ENCODE measurements at regions not wholly inside any gene's neighbourhood (a gene's known extent, or its start where the extent isn't known, plus 50 kb on each side); places are given as distances from the start of the nearest gene placed in this dataset.

DNA sequence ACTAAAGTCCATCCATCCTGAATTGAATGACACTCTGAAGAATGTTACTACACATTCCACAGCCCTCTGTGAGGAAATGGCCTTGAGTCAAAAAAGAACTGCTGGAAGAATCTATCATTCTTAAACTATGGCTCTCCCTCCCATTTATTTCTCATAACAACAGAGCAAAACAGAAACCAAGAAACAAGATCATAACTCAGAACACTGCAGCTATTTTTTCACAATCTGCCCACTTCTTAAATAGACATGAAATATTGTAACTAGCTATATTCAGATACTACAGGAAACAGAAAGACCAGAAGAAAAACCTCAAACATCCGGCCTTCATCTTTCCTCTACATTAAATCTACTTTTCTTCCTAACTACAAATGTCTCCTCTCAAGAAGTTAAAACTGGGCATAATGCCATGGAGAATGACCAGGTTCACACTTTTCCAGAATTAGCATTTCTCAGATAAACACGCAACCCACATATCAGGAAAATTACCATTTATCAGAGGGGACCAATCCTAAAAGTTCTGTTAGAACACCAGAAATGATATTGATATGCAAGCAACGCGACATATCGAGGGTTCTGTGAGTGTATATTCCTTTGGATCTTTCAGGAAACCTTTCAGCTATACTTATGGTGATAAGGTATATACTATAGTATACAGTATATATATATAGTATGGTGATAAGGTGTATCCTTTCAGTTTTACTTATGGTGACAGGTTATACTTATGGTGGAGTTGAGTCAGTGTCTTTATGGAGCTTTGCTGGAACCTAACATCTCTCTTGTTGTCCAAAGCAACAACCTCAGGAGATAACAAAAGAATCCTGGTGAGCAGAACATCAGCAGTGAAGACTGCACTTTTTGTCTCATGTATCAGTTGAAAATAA lies 60.4 kb upstream of the IRF2 start (continued):
- TF ChIP-seq, protein P1, sequence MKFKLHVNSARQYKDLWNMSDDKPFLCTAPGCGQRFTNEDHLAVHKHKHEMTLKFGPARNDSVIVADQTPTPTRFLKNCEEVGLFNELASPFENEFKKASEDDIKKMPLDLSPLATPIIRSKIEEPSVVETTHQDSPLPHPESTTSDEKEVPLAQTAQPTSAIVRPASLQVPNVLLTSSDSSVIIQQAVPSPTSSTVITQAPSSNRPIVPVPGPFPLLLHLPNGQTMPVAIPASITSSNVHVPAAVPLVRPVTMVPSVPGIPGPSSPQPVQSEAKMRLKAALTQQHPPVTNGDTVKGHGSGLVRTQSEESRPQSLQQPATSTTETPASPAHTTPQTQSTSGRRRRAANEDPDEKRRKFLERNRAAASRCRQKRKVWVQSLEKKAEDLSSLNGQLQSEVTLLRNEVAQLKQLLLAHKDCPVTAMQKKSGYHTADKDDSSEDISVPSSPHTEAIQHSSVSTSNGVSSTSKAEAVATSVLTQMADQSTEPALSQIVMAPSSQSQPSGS (IDR thresholded peaks at IDR 0.05; ENCODE audit: low read length), result peak; percentile 96
- TF ChIP-seq FOXM1 (IDR thresholded peaks at IDR 0.05; ENCODE audit: low read depth, low read length), result peak; percentile 94
- peak; percentile 52; the same call in 1 of the 2 replicates for TF ChIP-seq CHD2 (IDR thresholded peaks at IDR 0.05; ENCODE audit: borderline replicate concordance, low read depth, low read length)
- peak; percentile 64 for TF ChIP-seq JUNB (IDR thresholded peaks at IDR 0.05)
- TF ChIP-seq RBBP5 (conservative IDR thresholded peaks at IDR 0.05), result 0 out of 2 replicates have a peak, but pooled peaks have one; percentile 30
- peak; percentile 24 for TF ChIP-seq SP1 (IDR thresholded peaks at IDR 0.05; ENCODE audit: low read depth, low read length)
- TF ChIP-seq, protein P2, sequence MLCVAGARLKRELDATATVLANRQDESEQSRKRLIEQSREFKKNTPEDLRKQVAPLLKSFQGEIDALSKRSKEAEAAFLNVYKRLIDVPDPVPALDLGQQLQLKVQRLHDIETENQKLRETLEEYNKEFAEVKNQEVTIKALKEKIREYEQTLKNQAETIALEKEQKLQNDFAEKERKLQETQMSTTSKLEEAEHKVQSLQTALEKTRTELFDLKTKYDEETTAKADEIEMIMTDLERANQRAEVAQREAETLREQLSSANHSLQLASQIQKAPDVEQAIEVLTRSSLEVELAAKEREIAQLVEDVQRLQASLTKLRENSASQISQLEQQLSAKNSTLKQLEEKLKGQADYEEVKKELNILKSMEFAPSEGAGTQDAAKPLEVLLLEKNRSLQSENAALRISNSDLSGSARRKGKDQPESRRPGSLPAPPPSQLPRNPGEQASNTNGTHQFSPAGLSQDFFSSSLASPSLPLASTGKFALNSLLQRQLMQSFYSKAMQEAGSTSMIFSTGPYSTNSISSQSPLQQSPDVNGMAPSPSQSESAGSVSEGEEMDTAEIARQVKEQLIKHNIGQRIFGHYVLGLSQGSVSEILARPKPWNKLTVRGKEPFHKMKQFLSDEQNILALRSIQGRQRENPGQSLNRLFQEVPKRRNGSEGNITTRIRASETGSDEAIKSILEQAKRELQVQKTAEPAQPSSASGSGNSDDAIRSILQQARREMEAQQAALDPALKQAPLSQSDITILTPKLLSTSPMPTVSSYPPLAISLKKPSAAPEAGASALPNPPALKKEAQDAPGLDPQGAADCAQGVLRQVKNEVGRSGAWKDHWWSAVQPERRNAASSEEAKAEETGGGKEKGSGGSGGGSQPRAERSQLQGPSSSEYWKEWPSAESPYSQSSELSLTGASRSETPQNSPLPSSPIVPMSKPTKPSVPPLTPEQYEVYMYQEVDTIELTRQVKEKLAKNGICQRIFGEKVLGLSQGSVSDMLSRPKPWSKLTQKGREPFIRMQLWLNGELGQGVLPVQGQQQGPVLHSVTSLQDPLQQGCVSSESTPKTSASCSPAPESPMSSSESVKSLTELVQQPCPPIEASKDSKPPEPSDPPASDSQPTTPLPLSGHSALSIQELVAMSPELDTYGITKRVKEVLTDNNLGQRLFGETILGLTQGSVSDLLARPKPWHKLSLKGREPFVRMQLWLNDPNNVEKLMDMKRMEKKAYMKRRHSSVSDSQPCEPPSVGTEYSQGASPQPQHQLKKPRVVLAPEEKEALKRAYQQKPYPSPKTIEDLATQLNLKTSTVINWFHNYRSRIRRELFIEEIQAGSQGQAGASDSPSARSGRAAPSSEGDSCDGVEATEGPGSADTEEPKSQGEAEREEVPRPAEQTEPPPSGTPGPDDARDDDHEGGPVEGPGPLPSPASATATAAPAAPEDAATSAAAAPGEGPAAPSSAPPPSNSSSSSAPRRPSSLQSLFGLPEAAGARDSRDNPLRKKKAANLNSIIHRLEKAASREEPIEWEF (IDR thresholded peaks at IDR 0.05; ENCODE audit: insufficient replicate concordance, low read depth, low read length), result no peak
- TF ChIP-seq TBL1XR1 (IDR thresholded peaks at IDR 0.05; ENCODE audit: low read depth, low read length), result peak; percentile 97
- no peak for TF ChIP-seq ZNF622 (IDR thresholded peaks at IDR 0.05)
- TF ChIP-seq ZSCAN29 (IDR thresholded peaks at IDR 0.05), result no peak
- no peak for TF ChIP-seq SREBF1 (IDR thresholded peaks at IDR 0.05; ENCODE audit: low read length)

All from GM12878 (cell line).